MM.1S (cell line): ENCODE measurements at regions not wholly inside any gene's neighbourhood (a gene's known extent, or its start where the extent isn't known, plus 50 kb on each side); places are given as distances from the start of the nearest gene placed in this dataset.

Experiments
- DNase-seq: peaks from one replicate; pipeline ENCODE4 v3.0.0-alpha.2; 2015
- H2AFZ ChIP-seq: fragments of 300-600 bp; sonication (generic); 2 replicates; pipeline ENCODE4 v1.6.0; 2016; ENCODE audit warnings: antibody characterized with exemption, low read length
- H3F3A ChIP-seq: fragments of 300-600 bp; sonication (generic); 2 replicates; pipeline ENCODE4 v1.6.1; 2016; ENCODE audit warnings: mild to moderate bottlenecking, antibody characterized with exemption, low read length, moderate library complexity, mixed read lengths; ENCODE audit not compliant: insufficient read depth
- H3K27ac ChIP-seq: fragments of 300-600 bp; sonication (generic); 2 replicates; pipeline ENCODE4 v1.5.1; 2016; ENCODE audit warnings: mild to moderate bottlenecking, low read length
- H3K27me3 ChIP-seq: fragments of 300-600 bp; sonication (generic); replicated peaks from 2 replicates; pipeline ENCODE4 v1.6.0; 2016; ENCODE audit warnings: low read length; ENCODE audit not compliant: insufficient read depth
- H3K36me3 ChIP-seq: fragments of 300-600 bp; sonication (generic); replicated peaks from 2 replicates; pipeline ENCODE4 v1.6.1; 2016; ENCODE audit warnings: mild to moderate bottlenecking, low read length, mixed read lengths; ENCODE audit not compliant: insufficient read depth
- H3K4me1 ChIP-seq: fragments of 300-600 bp; sonication (generic); 2 replicates; pipeline ENCODE4 v1.6.1; 2016; ENCODE audit warnings: low read length, mixed read lengths
- H3K4me2 ChIP-seq: fragments of 300-600 bp; sonication (generic); 2 replicates; pipeline ENCODE4 v1.6.0; 2016; ENCODE audit warnings: low read depth, low read length
- H3K4me3 ChIP-seq: fragments of 300-600 bp; sonication (generic); 2 replicates; pipeline ENCODE4 v1.5.1; 2016; ENCODE audit warnings: low read length, mixed read lengths
- H3K79me2 ChIP-seq: fragments of 300-600 bp; sonication (generic); 2 replicates; pipeline ENCODE4 v1.6.1; 2016; ENCODE audit warnings: mixed run types, low read length, mixed read lengths
- H3K9ac ChIP-seq: fragments of 300-600 bp; sonication (generic); 2 replicates; pipeline ENCODE4 v1.6.1; 2016; ENCODE audit warnings: low read length, mixed read lengths
- H3K9me2 ChIP-seq: fragments of 300-600 bp; sonication (generic); replicated peaks from 2 replicates; pipeline ENCODE4 v1.6.1; 2016; ENCODE audit warnings: mild to moderate bottlenecking, low read length, mixed read lengths; ENCODE audit not compliant: insufficient read depth
- H3K9me3 ChIP-seq: fragments of 300-600 bp; sonication (generic); replicated peaks from 2 replicates; pipeline ENCODE4 v1.6.1; 2016; ENCODE audit warnings: mild to moderate bottlenecking, low read length, mixed read lengths; ENCODE audit not compliant: insufficient read depth
- H4K20me1 ChIP-seq: fragments of 300-600 bp; sonication (generic); 2 replicates; pipeline ENCODE4 v1.6.1; 2016; ENCODE audit warnings: mild to moderate bottlenecking, low read length, moderate library complexity, mixed read lengths; ENCODE audit not compliant: insufficient read depth
- CTCF ChIP-seq: fragments of 300-600 bp; sonication (generic); IDR thresholded peaks from 2 replicates; pipeline ENCODE4 v1.5.1; 2016; ENCODE audit warnings: antibody characterized with exemption, low read length, mixed read lengths
- EZH2 ChIP-seq: fragments of 300-600 bp; sonication (generic); optimal IDR thresholded peaks from 2 replicates; pipeline ENCODE3; 2017; ENCODE audit warnings: low read depth, mild to moderate bottlenecking, antibody characterized with exemption, low read length, mixed read lengths
- EZH2phosphoT487 ChIP-seq: fragments of 300-600 bp; sonication (generic); IDR thresholded peaks from 2 replicates; pipeline ENCODE4 v1.6.1; 2018; ENCODE audit warnings: antibody characterized with exemption, low read length

- Histone ChIP-seq H3K9me2 (no peaks in the 10 kb centered on the region), H3K36me3 (no peaks in the 10 kb centered on the region), H3K79me2 (no peaks in the 10 kb centered on the region), H3K9me3 (no peaks in the 10 kb centered on the region), H3F3A (no peaks in the 10 kb centered on the region), H4K20me1 (no peaks in the 10 kb centered on the region), H3K9ac (no peak overlapping the region), H3K4me3 (no peak overlapping the region), H3K4me2 (no peak overlapping the region), H2AFZ (no peak overlapping the region), H3K4me1 (no peaks in the 10 kb centered on the region), H3K27ac (no peak overlapping the region), H3K27me3 (no peaks in the 10 kb centered on the region)
- DNase-seq: no peak
- no peak for TF ChIP-seq EZH2
- no peak for TF ChIP-seq CTCF
- no peak for TF ChIP-seq EZH2phosphoT487
These were observed 50.2 kb upstream of the LRP8 start for GRCh38 chr1:53378061-53378460.

GRCh38 chr1:53378932-53379661 is 51.2 kb upstream of the LRP8 start:
- TF ChIP-seq EZH2phosphoT487: no peak
- TF ChIP-seq EZH2: no peak
- TF ChIP-seq CTCF: no peak
- Histone ChIP-seq H3K4me3 (no peak overlapping the region), H3K27ac (no peak overlapping the region), H3K9me3 (no peaks in the 10 kb centered on the region), H3K4me1 (no peaks in the 10 kb centered on the region), H3K9ac (no peak overlapping the region), H2AFZ (no peak overlapping the region), H4K20me1 (no peaks in the 10 kb centered on the region), H3K27me3 (no peaks in the 10 kb centered on the region), H3K4me2 (no peak overlapping the region), H3K79me2 (no peaks in the 10 kb centered on the region), H3K36me3 (no peaks in the 10 kb centered on the region), H3F3A (no peaks in the 10 kb centered on the region), H3K9me2 (no peaks in the 10 kb centered on the region)
- DNase-seq: no peak

DNA sequence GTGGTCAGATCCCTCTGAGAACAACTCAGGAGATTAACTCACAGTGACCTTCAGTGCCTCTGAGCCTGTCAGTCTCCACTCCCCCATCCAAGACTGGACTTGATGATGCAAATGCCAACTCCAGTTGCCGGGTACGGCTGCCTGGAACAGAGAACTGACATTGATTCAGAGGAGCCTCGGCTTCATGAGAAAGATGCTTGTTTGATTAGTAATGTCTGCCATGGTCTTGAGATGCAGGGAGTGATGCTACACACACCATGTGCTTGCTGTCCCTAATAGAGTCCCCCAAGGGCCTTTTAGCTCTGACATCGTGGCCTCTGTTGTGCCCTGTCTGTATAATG is 51.8 kb upstream of the LRP8 start:
- TF ChIP-seq EZH2 (no peak), EZH2phosphoT487 (no peak), CTCF (no peak)
- H3K9me2 ChIP-seq: no peaks in the 10 kb centered on the region

More for the DNA sequence above, 51.8 kb upstream of the LRP8 start:
- Histone ChIP-seq H2AFZ (no peak overlapping the region), H3F3A (no peaks in the 10 kb centered on the region), H3K4me2 (no peak overlapping the region), H3K27ac (no peak overlapping the region), H3K27me3 (no peaks in the 10 kb centered on the region), H3K79me2 (no peaks in the 10 kb centered on the region), H3K9ac (no peak overlapping the region), H4K20me1 (no peaks in the 10 kb centered on the region), H3K36me3 (no peaks in the 10 kb centered on the region), H3K4me3 (no peak overlapping the region), H3K4me1 (no peaks in the 10 kb centered on the region), H3K9me3 (no peaks in the 10 kb centered on the region)
- DNase-seq: no peak
